Vagina (tissue), 2 donors: ENCODE measurements at regions not wholly inside any gene's neighbourhood (a gene's known extent, or its start where the extent isn't known, plus 50 kb on each side); places are given as distances from the start of the nearest gene placed in this dataset.

ENCODE experiments used
- DNase-seq, 2 donors: peaks; one replicate each; pipeline ENCODE4 v3.0.0-alpha.2; 2017; ENCODE audit errors: extremely low spot score in 2 of 2
- H3K27ac ChIP-seq: fragments of 200-600 bp; sonication (generic); one replicate; pipeline ENCODE4 v1.5.1; 2019
- H3K27me3 ChIP-seq: fragments of 200-600 bp; sonication (generic); one replicate; pipeline ENCODE4 v1.5.1; 2019
- H3K36me3 ChIP-seq, 2 donors: fragments of 200-600 bp; sonication (generic); one replicate each; pipeline ENCODE4 v1.5.1; 2017 to 2019
- H3K4me1 ChIP-seq: fragments of 200-600 bp; sonication (generic); one replicate; pipeline ENCODE4 v1.5.1; 2019
- H3K4me3 ChIP-seq, 2 donors: fragments of 200-600 bp; sonication (generic); 1 replicate in 1 of 2; 2 replicates in 1 of 2; pipeline ENCODE4 v1.5.1; 2016 to 2019
- H3K9me3 ChIP-seq: fragments of 200-600 bp; sonication (generic); one replicate; pipeline ENCODE4 v1.5.1; 2019
- CTCF ChIP-seq, 3 experiments: fragments of 450-650 bp in 2 of 3; fragments of 200-600 bp in 1 of 3; sonication (generic) in 1 of 3; IDR thresholded peaks; one replicate each; pipeline ENCODE4 v1.5.1; 2017 to 2019; ENCODE audit warnings: antibody characterized with exemption in 3 of 3, mild to moderate bottlenecking in 2 of 3, moderate library complexity in 2 of 3
- POLR2A ChIP-seq, 2 donors: fragments of 450-650 bp; IDR thresholded peaks; one replicate each; pipeline ENCODE4 v1.6.1; 2017; ENCODE audit warnings: antibody characterized with exemption in 2 of 2, mild to moderate bottlenecking in 2 of 2, moderate library complexity in 2 of 2
- POLR2AphosphoS5 ChIP-seq, 2 donors: sonication (generic); formaldehyde crosslinking; IDR thresholded peaks; one replicate each; pipeline ENCODE4 v1.9.0; 2017; ENCODE audit warnings: antibody characterized with exemption in 2 of 2, mild to moderate bottlenecking in 2 of 2, low read depth in 1 of 2; ENCODE audit not compliant: insufficient read depth in 1 of 2
- intact Hi-C: fragments of 100-400 bp; cut with DNase I; formaldehyde crosslinking; loops from one replicate; pipeline ENCODE4 v1.15.1; 2023

DNA sequence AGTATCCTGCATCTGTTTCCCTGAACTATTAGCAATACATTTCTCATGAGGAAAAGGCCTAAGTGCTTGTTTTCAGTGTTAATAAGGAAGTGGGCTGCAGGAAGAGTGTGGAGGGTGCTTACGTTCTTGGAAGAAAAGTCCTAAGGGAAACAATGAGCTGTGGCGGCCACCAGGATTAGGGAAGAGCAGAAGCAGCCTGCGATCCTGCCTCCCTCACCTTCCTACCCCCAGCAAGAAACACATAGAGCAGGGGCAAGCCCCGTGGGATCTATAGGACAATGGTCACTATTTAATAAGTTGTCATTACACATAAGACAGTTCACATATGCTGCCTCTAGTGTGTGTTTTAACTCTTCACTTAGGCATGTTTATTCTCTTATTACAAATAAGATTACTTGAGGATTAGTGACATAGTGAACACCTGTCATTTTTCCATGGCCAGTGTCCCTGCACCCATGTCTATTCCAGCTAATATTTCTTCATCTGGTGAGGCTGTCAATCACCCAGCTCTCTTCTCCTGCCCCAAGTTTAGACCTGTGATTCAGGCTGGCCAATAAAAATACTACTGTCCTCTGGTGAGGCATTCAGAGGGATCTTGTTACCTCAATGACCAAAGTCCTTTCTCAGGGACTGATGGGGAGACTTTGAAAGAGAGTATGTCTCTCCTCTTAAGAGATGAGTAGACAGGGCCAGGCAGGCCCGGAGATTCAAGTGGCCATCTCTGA is 510.9 kb upstream of the CELF4 start:
- Histone ChIP-seq H3K4me3 (no peak overlapping the region), H3K27ac (no peak overlapping the region), H3K4me1 (no peaks in the 10 kb centered on the region), H3K36me3 (no peaks in the 10 kb centered on the region), H3K27me3 (no peaks in the 10 kb centered on the region), H3K9me3 (no peaks in the 10 kb centered on the region)
- no peak for DNase-seq
- TF ChIP-seq CTCF (IDR thresholded peaks at IDR 0.05), result no peak
- TF ChIP-seq POLR2AphosphoS5 (IDR thresholded peaks at IDR 0.05; ENCODE audit: insufficient read depth in 1 of 2, low read depth in 1 of 2), result no peak
- no peak for TF ChIP-seq POLR2A (IDR thresholded peaks at IDR 0.05)
- intact Hi-C loops, result no loop called here

GRCh38 chr18:38074298-38074876 is 508.8 kb upstream of the CELF4 start:
- TF ChIP-seq POLR2A (IDR thresholded peaks at IDR 0.05) (no peak), POLR2AphosphoS5 (IDR thresholded peaks at IDR 0.05; ENCODE audit: insufficient read depth in 1 of 2, low read depth in 1 of 2) (no peak), CTCF (IDR thresholded peaks at IDR 0.05) (no peak)
- Histone ChIP-seq H3K27me3 (no peaks in the 10 kb centered on the region), H3K4me1 (no peaks in the 10 kb centered on the region), H3K9me3 (no peaks in the 10 kb centered on the region), H3K4me3 (no peak overlapping the region), H3K27ac (no peak overlapping the region), H3K36me3 (no peaks in the 10 kb centered on the region)
- intact Hi-C loops, result no loop called here
- no peak for DNase-seq

GRCh38 chr18:38067821-38068220 is 502.2 kb upstream of the CELF4 start:
- Histone ChIP-seq H3K36me3 (no peaks in the 10 kb centered on the region), H3K4me1 (no peaks in the 10 kb centered on the region), H3K4me3 (no peak overlapping the region), H3K9me3 (no peaks in the 10 kb centered on the region), H3K27ac (no peak overlapping the region), H3K27me3 (no peaks in the 10 kb centered on the region)
- no peak for TF ChIP-seq POLR2A (IDR thresholded peaks at IDR 0.05)
- DNase-seq, result no peak
- intact Hi-C loops, result no loop called here

GRCh38 chr18:38067086-38067485 is 501.5 kb upstream of the CELF4 start:
- H3K27me3 ChIP-seq, result no peaks in the 10 kb centered on the region
- no peaks in the 10 kb centered on the region for H3K36me3 ChIP-seq
- intact Hi-C loops, result no loop called here
- no peak overlapping the region for H3K27ac ChIP-seq
- H3K4me3 ChIP-seq, result no peak overlapping the region
- no peaks in the 10 kb centered on the region for H3K4me1 ChIP-seq
- no peaks in the 10 kb centered on the region for H3K9me3 ChIP-seq
- DNase-seq, result no peak
- TF ChIP-seq CTCF (IDR thresholded peaks at IDR 0.05) (no peak), POLR2A (IDR thresholded peaks at IDR 0.05) (no peak), POLR2AphosphoS5 (IDR thresholded peaks at IDR 0.05; ENCODE audit: insufficient read depth in 1 of 2, low read depth in 1 of 2) (no peak)

DNA sequence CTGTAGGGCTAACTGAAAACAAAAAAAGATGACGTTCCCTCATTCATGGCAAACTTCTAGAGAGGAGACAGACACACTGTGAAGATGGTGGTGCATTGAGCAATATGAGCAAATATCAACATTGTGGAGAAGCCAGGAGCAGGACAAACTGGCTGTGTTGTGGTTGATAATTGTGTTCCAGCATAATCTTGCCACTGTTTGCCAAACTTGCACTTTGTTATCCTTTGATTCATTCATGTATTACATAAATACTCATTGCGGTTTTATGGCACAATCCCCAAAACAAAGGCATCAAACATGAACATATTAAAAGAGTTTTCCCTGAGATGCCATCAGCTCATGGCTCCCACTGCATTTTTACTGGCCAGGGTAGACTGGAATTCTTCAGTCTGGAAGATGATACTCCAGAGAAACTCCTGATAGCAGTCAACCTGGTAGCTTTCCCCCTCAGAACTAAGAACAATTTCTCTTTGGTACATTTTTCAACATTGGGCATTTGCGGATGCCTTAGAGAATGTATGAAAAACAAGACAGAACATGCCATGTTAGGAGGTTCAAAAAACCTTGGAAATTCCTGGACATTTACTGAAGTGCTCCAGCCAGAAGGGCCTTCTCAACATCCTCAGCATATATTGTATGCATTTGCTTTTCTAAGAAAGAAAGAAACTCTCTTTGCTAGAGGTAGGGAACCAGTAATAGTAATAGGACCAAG is 487.4 kb upstream of the CELF4 start:
- no peak for DNase-seq

More for the DNA sequence above, 487.4 kb upstream of the CELF4 start:
- H3K9me3 ChIP-seq, result no peaks in the 10 kb centered on the region
- no peak overlapping the region for H3K4me3 ChIP-seq
- no peaks in the 10 kb centered on the region for H3K4me1 ChIP-seq
- intact Hi-C loops, result no loop called here
- H3K27ac ChIP-seq, result no peak overlapping the region
- no peak for TF ChIP-seq POLR2A (IDR thresholded peaks at IDR 0.05)
- TF ChIP-seq POLR2AphosphoS5 (IDR thresholded peaks at IDR 0.05; ENCODE audit: insufficient read depth in 1 of 2, low read depth in 1 of 2), result no peak
- no peak for TF ChIP-seq CTCF (IDR thresholded peaks at IDR 0.05)
- H3K27me3 ChIP-seq, result no peaks in the 10 kb centered on the region
- no peaks in the 10 kb centered on the region for H3K36me3 ChIP-seq
